ENCODE measurements at regions not wholly inside any gene's neighbourhood (a gene's known extent, or its start where the extent isn't known, plus 50 kb on each side); places are given as distances from the start of the nearest gene placed in this dataset.
A peak's percentile ranks its signal among the peaks of the same experiment; 100 is the strongest.

DNA sequence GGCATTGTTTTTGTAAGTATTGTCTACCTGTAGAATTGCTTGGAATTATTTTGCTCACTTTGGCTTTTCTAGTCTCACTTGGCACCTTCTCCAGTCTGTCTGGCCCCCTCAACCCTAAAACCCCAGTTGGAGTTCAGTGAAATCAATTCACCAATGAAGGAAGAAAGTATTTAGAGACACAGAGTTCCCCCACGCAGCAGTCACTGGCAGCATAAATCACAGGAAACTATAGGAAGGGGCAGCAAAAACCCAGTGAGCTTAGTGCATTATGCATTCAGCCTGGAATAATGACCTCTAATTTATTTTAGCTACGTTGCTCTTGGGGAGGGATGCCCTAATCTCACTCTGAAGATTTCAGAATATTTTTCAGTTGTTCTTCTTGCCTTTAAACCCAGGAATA lies 204.7 kb upstream of the BLID start:
- Histone ChIP-seq H3K27me3 (ENCODE audit: control insufficient read depth, insufficient read depth, low read length) (no peaks in the 10 kb centered on the region), H4K20me1 (ENCODE audit: insufficient read depth, low read length) (no peaks in the 10 kb centered on the region), H2AFZ (replicated peaks; ENCODE audit: low read length, poor library complexity) (no peak overlapping the region), H3K36me3 (ENCODE audit: control insufficient read depth, insufficient read depth, low read length) (no peaks in the 10 kb centered on the region; the same call in 1 of the 2 replicates), H3K9ac (ENCODE audit: low read depth, low read length) (peak overlapping the region; percentile 33; the same call in 1 of the 2 replicates), H2BK5ac (ENCODE audit: low read depth, low read length, poor library complexity, severe bottlenecking) (no peak overlapping the region), H4K91ac (ENCODE audit: insufficient read depth, low read depth, low read length) (no peak overlapping the region; the same call in 1 of the 2 replicates), H2BK20ac (ENCODE audit: low read depth, low read length) (no peak overlapping the region), H3K9me1 (ENCODE audit: insufficient read depth, low read length) (0 out of 2 replicates have a peak, but pooled peaks cover 3% of the 10 kb centered on the region), H2BK15ac (ENCODE audit: low read depth, low read length) (no peak overlapping the region), H3K4me3 (ENCODE audit: insufficient read depth, low read depth, low read length) (peak overlapping the region; percentile 6; the same call in 1 of the 2 replicates), H3K14ac (replicated peaks; ENCODE audit: low read depth, low read length) (no peak overlapping the region), H3K23ac (ENCODE audit: low read depth, low read length) (no peak overlapping the region), H3K4me2 (ENCODE audit: low read depth, low read length) (peak overlapping the region; percentile 35), H3K4me1 (ENCODE audit: control insufficient read depth, insufficient read depth, low read length) (peaks cover 28% of the 10 kb centered on the region), H3K27ac (ENCODE audit: insufficient read depth, low read length) (no peak overlapping the region), H4K8ac (ENCODE audit: low read depth in 2 of 2, low read length in 2 of 2) (no peak overlapping the region; a peak in 1 of 4 replicates), H3K79me1 (ENCODE audit: low read depth in 1 of 2, low read length in 2 of 2) (0 out of 4 replicates have a peak, but pooled peaks cover 0 to 2% of the 10 kb centered on the region in 2 experiments), H3K9me3 (ENCODE audit: control insufficient read depth, insufficient read depth, low read length) (no peaks in the 10 kb centered on the region), H2BK120ac (ENCODE audit: low read depth, low read length) (no peak overlapping the region), H3K4ac (ENCODE audit: low read depth, low read length) (no peak overlapping the region), H4K5ac (ENCODE audit: low read depth, low read length) (peak overlapping the region; percentile 30; the same call in 1 of the 2 replicates), H2AK9ac (replicated peaks; ENCODE audit: low read depth, low read length, poor library complexity) (no peak overlapping the region), H2AK5ac (ENCODE audit: low read depth, low read length) (no peak overlapping the region), H3K18ac (ENCODE audit: low read depth, low read length) (peak overlapping the region; percentile 53), H3K56ac (ENCODE audit: extremely low read depth, insufficient read depth, low read length) (no peak overlapping the region)
- BruUV-seq (replicated peaks) = no TSS peak
- no peak for TF ChIP-seq MXI1 (IDR thresholded peaks at IDR 0.05; ENCODE audit: borderline replicate concordance, low read depth, low read length)
- TF ChIP-seq CEBPB (IDR thresholded peaks at IDR 0.05; ENCODE audit: low read depth, low read length) = no peak
- TF ChIP-seq MAZ (IDR thresholded peaks at IDR 0.05; ENCODE audit: borderline replicate concordance, low read depth, low read length) = no peak
- no peak for TF ChIP-seq POLR2A (IDR thresholded peaks at IDR 0.05; ENCODE audit: low read depth, low read length)
- TF ChIP-seq, protein P1, sequence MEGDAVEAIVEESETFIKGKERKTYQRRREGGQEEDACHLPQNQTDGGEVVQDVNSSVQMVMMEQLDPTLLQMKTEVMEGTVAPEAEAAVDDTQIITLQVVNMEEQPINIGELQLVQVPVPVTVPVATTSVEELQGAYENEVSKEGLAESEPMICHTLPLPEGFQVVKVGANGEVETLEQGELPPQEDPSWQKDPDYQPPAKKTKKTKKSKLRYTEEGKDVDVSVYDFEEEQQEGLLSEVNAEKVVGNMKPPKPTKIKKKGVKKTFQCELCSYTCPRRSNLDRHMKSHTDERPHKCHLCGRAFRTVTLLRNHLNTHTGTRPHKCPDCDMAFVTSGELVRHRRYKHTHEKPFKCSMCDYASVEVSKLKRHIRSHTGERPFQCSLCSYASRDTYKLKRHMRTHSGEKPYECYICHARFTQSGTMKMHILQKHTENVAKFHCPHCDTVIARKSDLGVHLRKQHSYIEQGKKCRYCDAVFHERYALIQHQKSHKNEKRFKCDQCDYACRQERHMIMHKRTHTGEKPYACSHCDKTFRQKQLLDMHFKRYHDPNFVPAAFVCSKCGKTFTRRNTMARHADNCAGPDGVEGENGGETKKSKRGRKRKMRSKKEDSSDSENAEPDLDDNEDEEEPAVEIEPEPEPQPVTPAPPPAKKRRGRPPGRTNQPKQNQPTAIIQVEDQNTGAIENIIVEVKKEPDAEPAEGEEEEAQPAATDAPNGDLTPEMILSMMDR (conservative IDR thresholded peaks at IDR 0.05; ENCODE audit: low read depth, low read length) = no peak
- TF ChIP-seq FOS (IDR thresholded peaks at IDR 0.05; ENCODE audit: low read depth, low read length) = no peak
- TF ChIP-seq MAFK (IDR thresholded peaks at IDR 0.05; ENCODE audit: low read depth, low read length) = no peak
- TF ChIP-seq, protein P2, sequence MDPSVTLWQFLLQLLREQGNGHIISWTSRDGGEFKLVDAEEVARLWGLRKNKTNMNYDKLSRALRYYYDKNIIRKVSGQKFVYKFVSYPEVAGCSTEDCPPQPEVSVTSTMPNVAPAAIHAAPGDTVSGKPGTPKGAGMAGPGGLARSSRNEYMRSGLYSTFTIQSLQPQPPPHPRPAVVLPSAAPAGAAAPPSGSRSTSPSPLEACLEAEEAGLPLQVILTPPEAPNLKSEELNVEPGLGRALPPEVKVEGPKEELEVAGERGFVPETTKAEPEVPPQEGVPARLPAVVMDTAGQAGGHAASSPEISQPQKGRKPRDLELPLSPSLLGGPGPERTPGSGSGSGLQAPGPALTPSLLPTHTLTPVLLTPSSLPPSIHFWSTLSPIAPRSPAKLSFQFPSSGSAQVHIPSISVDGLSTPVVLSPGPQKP (IDR thresholded peaks at IDR 0.05; ENCODE audit: borderline replicate concordance, low read depth, low read length) = no peak
- no peak for TF ChIP-seq NFE2L2 (IDR thresholded peaks at IDR 0.05; ENCODE audit: low read depth, low read length)
- TF ChIP-seq SMC3 (IDR thresholded peaks at IDR 0.05; ENCODE audit: low read depth, low read length) = no peak
- dilution Hi-C loops (cut with HindIII; ENCODE audit: low sequenced_read_pairs, unreplicated experiment) (no loop called here), in situ Hi-C loops (cut with MboI; ENCODE audit: low sequenced_read_pairs) (no loop called here), intact Hi-C loops (cut with micrococcal nuclease) (loop anchor here (5.0 kb wide), 1 partner anchor 103 kb away; no protein-coding TSS in a partner anchor)
- CTCF ChIA-PET = no interaction called here
- no CpG with 5 or more reads among the region's 2 CpGs for WGBS, 2 experiments (ENCODE audit: extremely low coverage in 2 of 2, insufficient read length in 1 of 2)
- no peak for DNase-seq
- ATAC-seq (ENCODE audit: low read depth) = no peak
- POLR2A ChIA-PET (ENCODE audit: unreplicated experiment) = no interaction called here
